ENCODE measurements at regions not wholly inside any gene's neighbourhood (a gene's known extent, or its start where the extent isn't known, plus 50 kb on each side); places are given as distances from the start of the nearest gene placed in this dataset.

DNA sequence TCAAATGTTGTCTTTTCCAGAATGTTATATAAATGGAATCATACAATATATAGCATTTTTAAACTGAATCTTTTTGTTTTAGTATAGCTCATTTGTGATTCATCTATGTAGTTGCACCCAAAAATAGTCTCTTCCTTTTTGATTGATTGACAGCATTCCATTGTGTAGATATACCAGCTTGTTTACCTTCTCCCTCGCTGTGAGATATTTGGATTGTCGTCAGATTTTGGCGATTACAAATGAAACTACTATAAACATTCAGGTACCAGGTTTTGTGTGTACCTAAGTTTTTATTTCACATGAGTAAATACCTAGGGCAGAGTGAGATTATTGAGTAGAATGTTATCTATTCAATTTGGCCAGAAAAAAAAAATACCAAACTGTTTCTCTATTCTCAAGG, 584.7 kb upstream of the SORCS1 start:
- Histone ChIP-seq H3K9me3 (replicated peaks) (no peaks in the 10 kb centered on the region), H3K27me3 (replicated peaks) (no peaks in the 10 kb centered on the region), H3K4me3 (no peak overlapping the region), H3K36me3 (no peaks in the 10 kb centered on the region), H3K4me1 (replicated peaks) (peaks cover 6% of the 10 kb centered on the region; the same call in 1 of the 2 replicates), H3K27ac (no peak overlapping the region)
- no peak for DNase-seq (ENCODE audit: low read depth in 1 of 2, low spot score in 2 of 2)

GRCh38 chr10:107747851-107748250, 583.3 kb upstream of the SORCS1 start:
- H3K27me3 ChIP-seq (replicated peaks) = no peaks in the 10 kb centered on the region
- H3K9me3 ChIP-seq (replicated peaks) = no peaks in the 10 kb centered on the region
- no peak overlapping the region for H3K4me3 ChIP-seq
- no peak overlapping the region for H3K27ac ChIP-seq
- peaks cover 6% of the 10 kb centered on the region; the same call in 1 of the 2 replicates for H3K4me1 ChIP-seq (replicated peaks)
- H3K36me3 ChIP-seq = no peaks in the 10 kb centered on the region
- DNase-seq (ENCODE audit: low read depth in 1 of 2, low spot score in 2 of 2) = no peak

GRCh38 chr10:107741971-107742370, 577.5 kb upstream of the SORCS1 start:
- H3K4me1 ChIP-seq (replicated peaks) = peaks cover 17% of the 10 kb centered on the region
- no peaks in the 10 kb centered on the region for H3K27me3 ChIP-seq (replicated peaks)
- no peaks in the 10 kb centered on the region for H3K36me3 ChIP-seq
- DNase-seq (ENCODE audit: low read depth in 1 of 2, low spot score in 2 of 2) = no peak
- H3K27ac ChIP-seq = peak overlapping the region; percentile 93
- no peak overlapping the region for H3K4me3 ChIP-seq
- H3K9me3 ChIP-seq (replicated peaks) = no peaks in the 10 kb centered on the region

DNA sequence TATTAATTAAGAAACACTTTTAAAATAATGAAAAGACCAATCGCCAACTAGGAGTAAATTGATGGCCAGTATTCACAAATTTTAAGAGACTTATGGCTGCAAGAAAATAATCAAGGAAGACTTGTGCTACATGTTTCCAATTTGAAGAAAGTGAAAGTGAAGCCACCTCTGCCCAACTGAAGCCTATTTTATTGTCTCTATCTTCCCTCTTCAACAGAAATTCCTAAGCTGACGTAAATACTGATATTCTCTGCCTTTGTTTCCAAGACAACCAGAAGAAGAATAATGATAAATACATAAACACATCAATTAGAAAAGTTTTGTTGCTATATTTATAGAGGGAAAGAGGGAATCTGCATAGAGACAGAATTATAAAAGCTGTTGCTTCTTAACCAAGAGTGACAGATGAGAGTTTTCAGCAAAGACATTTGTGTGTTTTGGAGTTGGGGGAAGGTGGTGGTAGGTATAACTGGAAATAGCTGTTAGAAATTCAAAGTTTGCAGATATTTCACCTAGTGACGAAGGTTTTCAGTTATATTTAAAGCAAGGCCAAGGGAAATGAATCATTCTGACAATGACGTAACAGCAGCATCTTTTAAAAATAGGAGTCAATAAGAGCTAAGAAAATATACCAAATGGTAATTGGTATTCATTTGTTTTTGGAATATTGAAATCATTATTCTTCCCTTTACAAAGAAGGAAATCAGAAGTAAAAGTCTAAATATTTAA, 576.6 kb upstream of the SORCS1 start:
- Histone ChIP-seq H3K4me3 (no peak overlapping the region), H3K36me3 (no peaks in the 10 kb centered on the region), H3K9me3 (replicated peaks) (no peaks in the 10 kb centered on the region), H3K27ac (peak overlapping the region; percentile 93), H3K27me3 (replicated peaks) (no peaks in the 10 kb centered on the region), H3K4me1 (replicated peaks) (peaks cover 17% of the 10 kb centered on the region)
- DNase-seq (ENCODE audit: low read depth in 1 of 2, low spot score in 2 of 2) = peak in 1 of 2 experiments; percentile 54

- no peaks in the 10 kb centered on the region for H3K36me3 ChIP-seq
- no peak overlapping the region for H3K27ac ChIP-seq
- peaks cover 17% of the 10 kb centered on the region for H3K4me1 ChIP-seq (replicated peaks)
- no peak for DNase-seq (ENCODE audit: low read depth in 1 of 2, low spot score in 2 of 2)
- no peak overlapping the region for H3K4me3 ChIP-seq
- H3K27me3 ChIP-seq (replicated peaks) = no peaks in the 10 kb centered on the region
- no peaks in the 10 kb centered on the region for H3K9me3 ChIP-seq (replicated peaks)
Observed at GRCh38 chr10:107739951-107740350, 575.4 kb upstream of the SORCS1 start.

DNA sequence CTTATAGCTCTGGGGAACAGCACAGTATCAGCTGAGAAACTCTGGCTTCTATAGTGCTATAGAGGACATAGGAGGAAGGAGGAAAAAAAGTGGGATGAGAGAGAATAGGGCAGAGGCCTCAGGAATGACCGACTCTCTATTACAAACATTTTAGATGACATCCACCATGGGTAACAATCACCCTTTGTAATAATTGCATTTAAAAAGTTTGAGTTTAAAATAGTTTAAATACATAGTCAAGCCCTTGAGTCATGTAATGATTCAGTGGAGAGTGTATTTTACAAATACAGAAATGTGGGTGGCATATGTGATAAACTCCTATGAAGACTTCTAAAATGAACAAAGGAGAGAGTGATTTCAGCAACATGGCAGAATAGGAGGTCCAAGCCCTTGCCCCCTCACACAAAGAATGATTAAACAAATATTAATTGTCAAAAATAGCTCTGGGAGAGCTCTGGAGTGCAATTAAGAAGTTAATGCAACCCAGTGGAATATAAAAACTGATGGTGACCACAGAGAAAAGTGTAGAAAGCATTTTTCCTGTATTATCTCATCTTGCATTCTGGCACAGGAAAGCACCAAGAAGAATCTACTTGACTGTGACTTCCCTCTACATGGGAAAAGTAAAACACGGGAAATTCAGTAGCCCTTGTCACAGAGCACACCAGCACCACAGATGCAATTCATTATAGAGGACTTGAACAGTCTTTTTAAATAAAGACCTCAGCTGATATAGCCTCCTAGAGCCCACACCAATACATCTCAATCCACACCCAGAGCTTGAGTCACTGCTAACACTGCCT, 569.0 kb upstream of the SORCS1 start:
- H3K27ac ChIP-seq = peak overlapping the region; percentile 76
- no peak overlapping the region for H3K4me3 ChIP-seq
- peak in 1 of 2 experiments; percentile 89 for DNase-seq (ENCODE audit: low read depth in 1 of 2, low spot score in 2 of 2)
- H3K4me1 ChIP-seq (replicated peaks) = peaks cover 27% of the 10 kb centered on the region
- H3K9me3 ChIP-seq (replicated peaks) = 0 out of 2 replicates have a peak, but pooled peaks cover 2% of the 10 kb centered on the region
- no peaks in the 10 kb centered on the region for H3K27me3 ChIP-seq (replicated peaks)
- H3K36me3 ChIP-seq = no peaks in the 10 kb centered on the region

DNA sequence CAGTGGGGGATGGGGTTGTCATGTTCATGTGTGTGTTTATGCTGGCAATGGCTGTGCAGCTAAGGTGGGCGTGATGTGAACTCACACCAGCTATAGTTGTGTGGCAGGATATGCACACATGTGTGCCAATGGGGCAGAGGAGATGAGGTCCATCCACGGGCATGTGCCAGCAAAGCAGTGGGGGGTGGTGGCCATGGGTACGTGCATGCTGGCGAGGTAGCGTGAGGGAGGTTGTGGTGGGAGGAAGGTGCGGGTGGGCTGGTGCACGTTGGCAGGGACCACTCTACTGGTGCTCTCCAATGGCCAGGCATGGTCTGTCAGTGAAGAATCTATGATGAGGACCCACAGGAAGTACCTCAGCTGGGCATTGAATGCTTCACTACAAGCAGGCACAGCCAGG, 567.5 kb upstream of the SORCS1 start:
- Histone ChIP-seq H3K36me3 (no peaks in the 10 kb centered on the region), H3K4me1 (replicated peaks) (peaks cover 27% of the 10 kb centered on the region), H3K4me3 (no peak overlapping the region), H3K27ac (0 out of 2 replicates have a peak overlapping the region, but pooled peaks have one; percentile 76), H3K9me3 (replicated peaks) (0 out of 2 replicates have a peak, but pooled peaks cover 2% of the 10 kb centered on the region), H3K27me3 (replicated peaks) (no peaks in the 10 kb centered on the region)
- DNase-seq (ENCODE audit: low read depth in 1 of 2, low spot score in 2 of 2) = no peak

DNA sequence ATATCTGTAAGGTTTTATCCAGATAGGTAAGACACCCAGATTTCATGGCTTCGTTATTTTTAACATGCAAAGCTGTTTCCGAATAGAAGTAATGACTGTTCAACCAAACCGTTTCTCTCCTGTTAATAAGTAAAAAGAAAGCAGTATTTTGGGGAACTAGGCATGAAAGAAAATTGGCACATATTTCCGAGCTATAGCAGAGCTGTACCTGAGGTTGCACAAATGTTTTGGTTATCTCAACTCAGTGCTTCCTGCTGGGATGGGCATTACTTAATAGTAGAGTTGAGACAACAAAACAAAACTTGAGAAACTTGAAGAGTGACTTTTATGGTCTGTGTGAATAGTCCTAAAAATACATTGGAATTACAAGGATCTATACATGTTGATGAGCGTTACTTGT, 564.3 kb upstream of the SORCS1 start:
- H3K9me3 ChIP-seq (replicated peaks) = 0 out of 2 replicates have a peak, but pooled peaks cover 2% of the 10 kb centered on the region
- H3K27ac ChIP-seq = no peak overlapping the region
- no peak overlapping the region for H3K4me3 ChIP-seq
- no peak for DNase-seq (ENCODE audit: low read depth in 1 of 2, low spot score in 2 of 2)
- H3K4me1 ChIP-seq (replicated peaks) = peaks cover 19% of the 10 kb centered on the region
- H3K27me3 ChIP-seq (replicated peaks) = no peaks in the 10 kb centered on the region
- H3K36me3 ChIP-seq = no peaks in the 10 kb centered on the region

DNA sequence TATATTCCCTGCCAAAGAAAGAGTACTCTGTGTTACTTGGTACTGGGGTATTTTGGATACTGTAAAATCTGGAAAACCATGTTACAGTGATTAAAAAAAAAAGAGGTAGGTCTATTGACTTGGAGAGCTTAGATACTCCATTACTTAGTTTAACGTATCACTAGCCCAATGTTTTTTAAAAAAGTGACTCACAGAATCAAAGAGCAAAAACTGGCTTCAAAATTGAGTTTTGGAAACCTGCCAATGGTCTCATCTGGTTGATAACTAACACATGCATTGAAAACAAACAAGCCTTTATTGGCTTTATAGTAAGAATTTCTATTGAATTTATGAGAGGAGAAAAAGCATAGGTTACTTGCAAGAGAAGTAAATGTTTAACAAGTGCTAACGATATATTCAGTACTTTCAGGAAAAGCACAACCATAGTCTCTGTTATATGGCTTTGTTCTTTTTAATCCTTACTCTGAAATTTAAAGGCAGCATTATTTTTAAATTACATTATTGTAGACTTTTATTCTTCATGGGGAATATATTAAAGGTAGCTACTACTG, 563.3 kb upstream of the SORCS1 start:
- Histone ChIP-seq H3K9me3 (replicated peaks) (0 out of 2 replicates have a peak, but pooled peaks cover 2% of the 10 kb centered on the region), H3K4me3 (no peak overlapping the region), H3K27me3 (replicated peaks) (no peaks in the 10 kb centered on the region), H3K27ac (no peak overlapping the region), H3K4me1 (replicated peaks) (peaks cover 13% of the 10 kb centered on the region), H3K36me3 (no peaks in the 10 kb centered on the region)
- peak in 1 of 2 experiments; percentile 11 for DNase-seq (ENCODE audit: low read depth in 1 of 2, low spot score in 2 of 2)

GRCh38 chr10:107718864-107719263, 554.4 kb upstream of the SORCS1 start:
- no peaks in the 10 kb centered on the region for H3K4me1 ChIP-seq (replicated peaks)
- no peak overlapping the region for H3K4me3 ChIP-seq
- no peaks in the 10 kb centered on the region for H3K27me3 ChIP-seq (replicated peaks)
- H3K27ac ChIP-seq = no peak overlapping the region
- no peaks in the 10 kb centered on the region for H3K36me3 ChIP-seq
- DNase-seq (ENCODE audit: low read depth in 1 of 2, low spot score in 2 of 2) = no peak
- no peaks in the 10 kb centered on the region for H3K9me3 ChIP-seq (replicated peaks)

GRCh38 chr10:107717046-107717445, 552.5 kb upstream of the SORCS1 start:
- H3K9me3 ChIP-seq (replicated peaks) = no peaks in the 10 kb centered on the region

GRCh38 chr10:107715565-107715964, 551.1 kb upstream of the SORCS1 start:
- Histone ChIP-seq H3K4me3 (no peak overlapping the region), H3K4me1 (replicated peaks) (no peaks in the 10 kb centered on the region), H3K27ac (no peak overlapping the region), H3K9me3 (replicated peaks) (no peaks in the 10 kb centered on the region), H3K27me3 (replicated peaks) (no peaks in the 10 kb centered on the region), H3K36me3 (no peaks in the 10 kb centered on the region)
- DNase-seq (ENCODE audit: low read depth in 1 of 2, low spot score in 2 of 2) = no peak

More at GRCh38 chr10:107717046-107717445, 552.5 kb upstream of the SORCS1 start:
- Histone ChIP-seq H3K4me3 (no peak overlapping the region), H3K27me3 (replicated peaks) (no peaks in the 10 kb centered on the region), H3K36me3 (no peaks in the 10 kb centered on the region), H3K4me1 (replicated peaks) (no peaks in the 10 kb centered on the region), H3K27ac (no peak overlapping the region)
- DNase-seq (ENCODE audit: low read depth in 1 of 2, low spot score in 2 of 2) = no peak

- DNase-seq (ENCODE audit: low read depth in 1 of 2, low spot score in 2 of 2) = no peak
- H3K9me3 ChIP-seq (replicated peaks) = no peaks in the 10 kb centered on the region
- no peak overlapping the region for H3K27ac ChIP-seq
Observed at GRCh38 chr10:107708981-107709380, 544.5 kb upstream of the SORCS1 start.

More at GRCh38 chr10:107708981-107709380, 544.5 kb upstream of the SORCS1 start:
- Histone ChIP-seq H3K36me3 (no peaks in the 10 kb centered on the region), H3K4me1 (replicated peaks) (no peaks in the 10 kb centered on the region; the same call in 1 of the 2 replicates), H3K27me3 (replicated peaks) (no peaks in the 10 kb centered on the region), H3K4me3 (no peak overlapping the region)

Data from SJSA1 (cell line).